NOMO-1 treated with dmso at 0.1 percent for 144 hours (cell line): ENCODE measurements at regions not wholly inside any gene's neighbourhood (a gene's known extent, or its start where the extent isn't known, plus 50 kb on each side); places are given as distances from the start of the nearest gene placed in this dataset.

Source experiments
- DNase-seq: peaks from one replicate; lab custom pipeline; 2025; ENCODE audit not compliant: unreplicated experiment; lab: John Stamatoyannopoulos, UW

- no peak for DNase-seq
Measured at GRCh38 chr1:30516485-30516858, 206.9 kb downstream of the MATN1 start.

- DNase-seq = no peak
Measured at GRCh38 chr1:30515755-30516484, 207.5 kb downstream of the MATN1 start.

GRCh38 chr1:30514945-30515344 lies 208.4 kb downstream of the MATN1 start:
- no peak for DNase-seq

- no peak for DNase-seq
Measured at GRCh38 chr1:30514137-30514654, 209.2 kb downstream of the MATN1 start.

GRCh38 chr1:30513396-30514136 lies 209.8 kb downstream of the MATN1 start:
- DNase-seq = no peak

- DNase-seq = no peak
Measured at GRCh38 chr1:30512914-30513265, 210.5 kb downstream of the MATN1 start.

- no peak for DNase-seq
Measured at GRCh38 chr1:30511991-30512913, 211.1 kb downstream of the MATN1 start.

GRCh38 chr1:30511563-30511962 lies 211.8 kb downstream of the MATN1 start:
- no peak for DNase-seq

- DNase-seq = no peak
Measured at GRCh38 chr1:30511106-30511505, 212.3 kb downstream of the MATN1 start.

- no peak for DNase-seq
Measured at GRCh38 chr1:30509670-30510069, 213.7 kb downstream of the MATN1 start.

- DNase-seq = no peak
Measured at GRCh38 chr1:30508611-30509010, 214.8 kb downstream of the MATN1 start.

GRCh38 chr1:30508175-30508448 lies 215.3 kb downstream of the MATN1 start:
- DNase-seq = no peak

GRCh38 chr1:30507401-30508174 lies 215.8 kb downstream of the MATN1 start:
- DNase-seq = no peak

- no peak for DNase-seq
Measured at GRCh38 chr1:30507016-30507312, 216.4 kb downstream of the MATN1 start.

- DNase-seq = no peak
Measured at GRCh38 chr1:30506291-30507015, 216.9 kb downstream of the MATN1 start.

- no peak for DNase-seq
Measured at GRCh38 chr1:30505853-30506252, 217.5 kb downstream of the MATN1 start.

GRCh38 chr1:30492451-30492850 lies 230.9 kb downstream of the MATN1 start:
- DNase-seq = no peak

GRCh38 chr1:30491831-30492230 lies 231.6 kb downstream of the MATN1 start:
- no peak for DNase-seq

- DNase-seq = no peak
Measured at GRCh38 chr1:30490554-30491053, 232.8 kb downstream of the MATN1 start.

- no peak for DNase-seq
Measured at GRCh38 chr1:30489737-30490389, 233.5 kb downstream of the MATN1 start.
